GM21825 (cell line): ENCODE measurements at regions not wholly inside any gene's neighbourhood (a gene's known extent, or its start where the extent isn't known, plus 50 kb on each side); places are given as distances from the start of the nearest gene placed in this dataset.
"Not testable (repeated sequence)": the region's sequence is repeated elsewhere in the genome, so short reads cannot be mapped to it uniquely, and the experiment has no call there.

ENCODE experiments used
- ATAC-seq: cut with Tn5 transposase; IDR thresholded peaks from one replicate; pipeline ENCODE4 v1.9.1; 2021; ENCODE audit warnings: mild to moderate bottlenecking, moderate library complexity; ENCODE audit not compliant: unreplicated experiment

GRCh38 chrX:43211570-43211969 lies 433.6 kb upstream of the PPP1R2C start:
- no peak for ATAC-seq

- no peak for ATAC-seq
Measured at GRCh38 chrX:43218198-43218597, 437.9 kb upstream of the MAOA start.

GRCh38 chrX:43224496-43224895 lies 431.6 kb upstream of the MAOA start:
- no peak for ATAC-seq

GRCh38 chrX:43225626-43226328 lies 430.3 kb upstream of the MAOA start:
- no peak for ATAC-seq

- ATAC-seq, result no peak
Measured at GRCh38 chrX:43238461-43238945, 417.6 kb upstream of the MAOA start.

- ATAC-seq, result no peak
Measured at GRCh38 chrX:43239356-43239755, 416.7 kb upstream of the MAOA start.

- no peak for ATAC-seq
Measured at GRCh38 chrX:43255596-43255995, 400.5 kb upstream of the MAOA start.

- no peak for ATAC-seq
Measured at GRCh38 chrX:43266487-43266886, 389.6 kb upstream of the MAOA start.

GRCh38 chrX:43267652-43268051 lies 388.4 kb upstream of the MAOA start:
- no peak for ATAC-seq

GRCh38 chrX:43269201-43269600 lies 386.9 kb upstream of the MAOA start:
- ATAC-seq, result no peak

- ATAC-seq, result no peak
Measured at GRCh38 chrX:43277879-43278278, 378.2 kb upstream of the MAOA start.

GRCh38 chrX:43278440-43278839 lies 377.7 kb upstream of the MAOA start:
- no peak for ATAC-seq

- no peak for ATAC-seq
Measured at GRCh38 chrX:43279341-43279808, 376.7 kb upstream of the MAOA start.

GRCh38 chrX:43283187-43283586 lies 372.9 kb upstream of the MAOA start:
- no peak for ATAC-seq

- not testable (repeated sequence) for ATAC-seq
Measured at GRCh38 chrX:43311625-43312024, 344.5 kb upstream of the MAOA start.

- no peak for ATAC-seq
Measured at GRCh38 chrX:43313035-43313434, 343.1 kb upstream of the MAOA start.

GRCh38 chrX:43314525-43314924 lies 341.6 kb upstream of the MAOA start:
- ATAC-seq, result no peak

GRCh38 chrX:43315622-43316021 lies 340.5 kb upstream of the MAOA start:
- ATAC-seq, result no peak

- ATAC-seq, result no peak
Measured at GRCh38 chrX:43316146-43316545, 340.0 kb upstream of the MAOA start.

GRCh38 chrX:43317378-43317777 lies 338.7 kb upstream of the MAOA start:
- no peak for ATAC-seq

- ATAC-seq, result no peak
Measured at GRCh38 chrX:43328358-43328946, 327.6 kb upstream of the MAOA start.

GRCh38 chrX:43333543-43333942 lies 322.6 kb upstream of the MAOA start:
- ATAC-seq, result no peak

GRCh38 chrX:43345166-43345565 lies 310.9 kb upstream of the MAOA start:
- ATAC-seq, result no peak
